PC-9 (cell line): ENCODE measurements at regions not wholly inside any gene's neighbourhood (a gene's known extent, or its start where the extent isn't known, plus 50 kb on each side); places are given as distances from the start of the nearest gene placed in this dataset.

Experiments used
- BruUV-seq: library from RNA; stranded (reverse); fragments of 400-500 nt; replicated peaks from 2 replicates; lab custom pipeline; 2021; lab: Mats Ljungman, UMichigan
- CTCF ChIA-PET: fragments of 300-600 bp; sonication (Branson Sonifier 250); formaldehyde crosslinking; loops from one replicate; lab custom pipeline; 2022; ENCODE audit warnings: antibody characterized with exemption; lab: Charles Lee
- POLR2A ChIA-PET: fragments of 300-600 bp; sonication (Branson Sonifier 250); formaldehyde crosslinking; loops from one replicate; lab custom pipeline; 2022; ENCODE audit warnings: antibody characterized with exemption; ENCODE audit not compliant: unreplicated experiment; lab: Charles Lee
- DNase-seq, 2 experiments: peaks; one replicate each; pipeline versions ENCODE4 v3.0.0 to v3.0.0-alpha.2; 2015 to 2022; ENCODE audit warnings: mixed read lengths in 1 of 2
- H2AFZ ChIP-seq: fragments of 200-600 bp; sonication (generic); 2 replicates; pipeline ENCODE4 v1.8.1; 2017; ENCODE audit warnings: antibody characterized with exemption
- H3F3A ChIP-seq: fragments of 200-600 bp; sonication (generic); 2 replicates; pipeline ENCODE4 v1.8.1; 2017; ENCODE audit warnings: antibody characterized with exemption, mild to moderate bottlenecking, low read depth; ENCODE audit not compliant: insufficient read depth
- H3K27ac ChIP-seq: fragments of 200-600 bp; sonication (generic); 2 replicates; pipeline ENCODE4 v1.6.1; 2016; ENCODE audit warnings: mixed run types
- H3K27me3 ChIP-seq: fragments of 200-600 bp; sonication (generic); 2 replicates; pipeline ENCODE4 v1.6.1; 2016; ENCODE audit warnings: low read depth, mixed run types; ENCODE audit not compliant: insufficient read depth
- H3K36me3 ChIP-seq: fragments of 200-600 bp; sonication (generic); 2 replicates; pipeline ENCODE4 v1.6.1; 2016; ENCODE audit warnings: low read depth, mixed run types
- H3K4me1 ChIP-seq: fragments of 200-600 bp; sonication (generic); replicated peaks from 2 replicates; pipeline ENCODE4 v1.6.1; 2016; ENCODE audit warnings: mixed run types; ENCODE audit not compliant: insufficient read depth
- H3K4me2 ChIP-seq: fragments of 200-600 bp; sonication (generic); 2 replicates; pipeline ENCODE4 v1.6.1; 2017; ENCODE audit warnings: mixed run types
- H3K4me3 ChIP-seq: fragments of 200-600 bp; sonication (generic); 2 replicates; pipeline ENCODE4 v1.6.1; 2016; ENCODE audit warnings: mixed run types
- H3K79me2 ChIP-seq: fragments of 200-600 bp; sonication (generic); 2 replicates; pipeline ENCODE4 v1.6.1; 2017; ENCODE audit warnings: low read depth, mixed run types
- H3K9me2 ChIP-seq: fragments of 200-600 bp; sonication (generic); 2 replicates; pipeline ENCODE4 v1.8.1; 2017; ENCODE audit warnings: mild to moderate bottlenecking; ENCODE audit not compliant: insufficient read depth
- H3K9me3 ChIP-seq: fragments of 200-600 bp; sonication (generic); 2 replicates; pipeline ENCODE4 v1.8.1; 2016; ENCODE audit warnings: low read depth; ENCODE audit not compliant: insufficient read depth
- H4K20me1 ChIP-seq: fragments of 200-600 bp; sonication (generic); 2 replicates; pipeline ENCODE4 v1.8.1; 2017; ENCODE audit not compliant: insufficient read depth
- CTCF ChIP-seq: fragments of 200-600 bp; sonication (generic); conservative IDR thresholded peaks from 2 replicates; pipeline ENCODE4 v1.6.1; 2017; ENCODE audit warnings: mixed run types, antibody characterized with exemption, mild to moderate bottlenecking, moderate library complexity
- EZH2 ChIP-seq: fragments of 200-600 bp; sonication (generic); IDR thresholded peaks from 2 replicates; pipeline ENCODE4 v1.8.0; 2017; ENCODE audit warnings: antibody characterized with exemption, low read depth
- intact Hi-C: fragments of 100-400 bp; cut with micrococcal nuclease; formaldehyde crosslinking; loops from one replicate; pipeline ENCODE4 v1.10.0; 2022; ENCODE audit not compliant: unreplicated experiment

GRCh38 chr9:107809871-107810460 is 320.4 kb upstream of the KLF4 start:
- H2AFZ ChIP-seq, result no peak overlapping the region
- H3K36me3 ChIP-seq, result no peaks in the 10 kb centered on the region
- no peaks in the 10 kb centered on the region for H3K79me2 ChIP-seq
- ChIA-PET POLR2A (no interaction called here), CTCF (interaction anchor here (0.6 kb wide), 1 partner anchor 525 kb away, joined by 4 read pairs; no protein-coding TSS in a partner anchor)
- peak; percentile 10 to 67 for DNase-seq
- H3K27me3 ChIP-seq, result no peaks in the 10 kb centered on the region
- TF ChIP-seq EZH2 (no peak), CTCF (no peak)
- no peaks in the 10 kb centered on the region for H3K9me3 ChIP-seq
- H3F3A ChIP-seq, result no peaks in the 10 kb centered on the region
- no peak overlapping the region for H3K4me3 ChIP-seq
- no TSS peak for BruUV-seq
- intact Hi-C loops, result no loop called here
- H3K27ac ChIP-seq, result no peak overlapping the region
- H4K20me1 ChIP-seq, result no peaks in the 10 kb centered on the region
- no peak overlapping the region for H3K4me2 ChIP-seq
- no peaks in the 10 kb centered on the region for H3K4me1 ChIP-seq
- H3K9me2 ChIP-seq, result no peaks in the 10 kb centered on the region

GRCh38 chr9:107807183-107807582 is 317.6 kb upstream of the KLF4 start:
- Histone ChIP-seq H2AFZ (no peak overlapping the region), H3K36me3 (no peaks in the 10 kb centered on the region), H3K79me2 (no peaks in the 10 kb centered on the region), H3K9me3 (peaks cover 4% of the 10 kb centered on the region; the same call in 1 of the 2 replicates), H3K4me2 (no peak overlapping the region), H3K4me1 (no peaks in the 10 kb centered on the region), H3F3A (no peaks in the 10 kb centered on the region), H3K27ac (no peak overlapping the region), H3K9me2 (no peaks in the 10 kb centered on the region), H3K27me3 (no peaks in the 10 kb centered on the region), H4K20me1 (no peaks in the 10 kb centered on the region), H3K4me3 (no peak overlapping the region)
- DNase-seq, result no peak
- intact Hi-C loops, result no loop called here
- ChIA-PET POLR2A (no interaction called here), CTCF (no interaction called here)
- no TSS peak for BruUV-seq
- TF ChIP-seq EZH2 (no peak), CTCF (no peak)

- Histone ChIP-seq H3K79me2 (no peaks in the 10 kb centered on the region), H4K20me1 (no peaks in the 10 kb centered on the region), H3K4me1 (no peaks in the 10 kb centered on the region), H3K36me3 (no peaks in the 10 kb centered on the region), H2AFZ (no peak overlapping the region), H3F3A (no peaks in the 10 kb centered on the region), H3K27ac (no peak overlapping the region), H3K9me3 (peaks cover 4% of the 10 kb centered on the region; the same call in 1 of the 2 replicates), H3K4me3 (no peak overlapping the region), H3K27me3 (no peaks in the 10 kb centered on the region), H3K9me2 (no peaks in the 10 kb centered on the region), H3K4me2 (no peak overlapping the region)
- ChIA-PET CTCF (no interaction called here), POLR2A (no interaction called here)
- DNase-seq, result no peak
- no peak for TF ChIP-seq CTCF
- no peak for TF ChIP-seq EZH2
- intact Hi-C loops, result no loop called here
- no TSS peak for BruUV-seq
Measured at GRCh38 chr9:107805201-107805600, 315.6 kb upstream of the KLF4 start.
